A172 (cell line): ENCODE measurements at regions not wholly inside any gene's neighbourhood (a gene's known extent, or its start where the extent isn't known, plus 50 kb on each side); places are given as distances from the start of the nearest gene placed in this dataset.
"Not testable (repeated sequence)": the region's sequence is repeated elsewhere in the genome, so short reads cannot be mapped to it uniquely, and the experiment has no call there.

Experiments
- DNase-seq: peaks from one replicate; pipeline ENCODE4 v3.0.0-alpha.2; 2015; ENCODE audit warnings: low spot score

- DNase-seq = no peak
These were observed 212.7 kb upstream of the P2RY1 start for GRCh38 chr3:152621967-152622810.

DNA sequence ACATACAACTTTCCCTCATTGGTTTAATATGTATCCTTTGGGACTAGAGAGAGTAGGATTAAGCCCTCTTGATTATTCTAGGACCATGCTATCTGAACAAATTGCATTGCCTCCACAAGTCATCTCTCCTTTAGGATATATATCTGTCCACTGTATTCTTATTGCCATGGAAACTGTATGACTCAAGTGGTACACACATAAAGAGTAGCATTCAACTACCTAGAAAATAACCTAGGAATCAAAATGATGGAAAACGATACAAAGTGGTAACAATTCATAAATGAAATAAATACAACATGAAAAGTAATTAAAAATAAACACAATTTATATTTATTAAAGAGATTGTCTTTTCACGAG, 212.1 kb upstream of the P2RY1 start:
- DNase-seq = no peak

- no peak for DNase-seq
These were observed 211.5 kb upstream of the P2RY1 start for GRCh38 chr3:152623286-152623911.

GRCh38 chr3:152626226-152626625, 208.7 kb upstream of the P2RY1 start:
- no peak for DNase-seq

DNA sequence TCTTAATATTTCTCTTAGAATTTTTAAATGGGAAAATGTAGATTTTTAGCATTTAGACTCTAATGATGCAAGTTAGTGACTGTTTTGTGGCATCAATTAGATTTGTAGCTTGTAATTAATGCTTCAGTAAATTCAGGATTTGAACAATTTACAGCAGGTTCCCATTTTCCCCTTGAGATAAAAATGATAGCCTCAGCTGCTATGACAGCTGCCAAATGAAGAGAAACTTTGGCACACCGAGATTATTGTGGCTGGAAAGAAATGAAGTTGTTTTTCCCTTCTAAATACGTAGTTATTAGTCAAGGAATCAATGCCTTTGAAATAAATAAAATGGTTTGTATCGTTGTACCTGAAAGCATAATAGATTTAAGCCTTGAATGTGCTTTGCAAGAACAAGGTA, 206.4 kb upstream of the P2RY1 start:
- no peak for DNase-seq

DNA sequence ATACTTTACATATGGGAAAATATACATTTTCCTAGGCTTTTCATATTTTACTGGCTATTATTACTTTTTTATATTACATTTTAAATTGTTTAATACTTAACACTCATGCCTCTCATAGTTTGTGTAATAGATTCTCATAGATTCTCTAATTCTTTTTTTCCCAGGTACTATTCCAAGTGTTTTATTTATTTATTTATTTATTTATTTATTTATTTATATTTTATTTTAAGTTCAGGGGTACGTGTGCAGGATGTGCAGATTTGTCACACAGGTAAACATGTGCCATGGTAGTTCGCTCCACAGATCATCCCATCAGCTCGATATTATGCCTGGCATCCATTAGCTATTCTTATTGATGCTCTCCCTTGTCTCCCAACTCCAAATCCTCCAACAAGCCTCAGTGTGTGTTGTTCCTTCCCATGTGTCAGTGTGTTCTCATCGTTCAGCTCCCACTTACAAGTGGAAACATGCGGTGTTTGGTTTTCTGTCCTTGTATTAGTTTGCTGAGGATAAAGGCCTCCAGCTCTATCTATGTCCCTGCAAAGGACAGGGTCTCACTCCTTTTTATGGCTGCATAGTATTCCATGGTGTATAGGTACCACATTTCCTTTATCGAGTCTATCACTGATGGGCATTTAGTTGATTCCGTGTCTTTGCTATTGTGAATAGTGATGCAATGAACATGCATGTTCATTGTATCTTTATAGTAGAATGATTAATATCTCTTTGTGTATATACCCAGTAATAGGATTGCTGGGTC, 205.4 kb upstream of the P2RY1 start:
- no peak for DNase-seq

GRCh38 chr3:152635389-152635788, 199.5 kb upstream of the P2RY1 start:
- DNase-seq = no peak

- DNase-seq = no peak
These were observed 198.3 kb upstream of the P2RY1 start for GRCh38 chr3:152636651-152637050.

- DNase-seq = no peak
These were observed 196.7 kb upstream of the P2RY1 start for GRCh38 chr3:152638214-152638613.

DNA sequence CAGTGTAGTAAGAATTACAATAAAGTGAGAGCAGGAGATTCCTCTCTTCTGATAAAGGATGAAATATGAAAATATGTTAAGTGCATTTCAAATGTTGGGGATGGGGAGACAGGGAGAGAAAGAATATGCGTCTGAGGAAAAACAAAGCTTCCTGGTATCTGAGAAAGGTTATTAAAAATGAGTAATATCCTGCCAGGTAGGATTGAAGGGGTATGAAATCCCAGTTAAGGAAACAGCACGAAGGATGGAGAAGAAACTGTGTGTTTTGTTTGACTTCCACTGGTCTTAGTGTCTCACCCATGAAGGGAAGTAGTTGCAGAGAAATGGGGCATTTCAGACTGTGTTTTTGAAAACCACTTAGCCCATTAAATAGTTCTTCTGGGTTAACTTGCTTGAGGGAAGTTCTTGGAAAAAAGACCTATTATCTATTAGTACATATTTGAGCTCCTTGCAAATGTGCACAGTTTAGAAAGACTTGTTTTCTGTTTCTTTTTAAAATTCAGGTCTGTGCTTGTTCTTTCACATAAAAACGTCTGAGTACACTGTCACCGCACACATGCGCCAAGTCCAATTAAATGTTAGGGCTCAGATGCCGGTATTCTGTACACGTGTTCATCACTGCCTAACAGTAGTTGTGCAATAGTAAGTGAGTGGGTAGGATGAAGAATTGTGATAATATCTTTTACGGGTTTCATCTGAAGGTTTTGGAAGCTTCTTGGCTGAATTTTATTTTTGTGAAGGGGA, 196.1 kb upstream of the P2RY1 start:
- DNase-seq = no peak

DNA sequence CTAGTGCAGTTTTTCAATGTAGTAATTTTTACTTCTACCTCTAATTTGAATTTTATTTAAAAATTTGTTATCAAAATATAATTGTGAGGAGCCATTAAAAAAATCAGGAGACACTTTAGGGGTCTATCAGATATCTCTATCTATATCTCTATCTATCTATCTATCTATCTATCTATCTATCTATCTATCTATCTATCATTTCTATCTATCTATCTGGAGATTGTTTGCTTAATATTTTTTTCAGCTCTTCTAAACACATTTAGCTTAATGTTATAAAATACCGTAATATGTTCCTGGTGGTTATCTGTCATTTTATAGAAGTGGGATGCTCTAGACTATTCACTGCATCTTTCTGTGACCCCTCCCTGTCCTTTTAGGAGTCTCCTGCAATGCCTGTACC, 193.7 kb upstream of the P2RY1 start:
- DNase-seq = no peak

DNA sequence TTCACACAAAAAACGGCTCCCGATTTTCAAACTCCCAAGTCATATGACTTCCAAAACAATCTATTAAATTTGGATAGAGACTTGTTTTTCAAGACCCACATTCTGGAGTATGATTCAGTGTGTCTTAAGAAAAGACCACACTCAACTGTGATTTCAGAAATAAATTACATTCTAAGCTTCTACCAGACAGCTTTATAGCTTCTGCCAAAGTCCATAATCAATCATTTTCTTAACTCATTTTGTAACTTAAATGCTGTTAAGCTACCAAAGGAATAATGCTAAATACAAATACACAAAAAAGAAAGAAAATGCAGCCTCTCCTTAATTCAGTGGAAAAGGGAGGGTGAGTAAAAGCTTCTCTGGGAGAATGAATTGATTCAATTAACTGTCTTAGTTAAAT, 192.3 kb upstream of the P2RY1 start:
- DNase-seq = no peak

- no peak for DNase-seq
These were observed 190.5 kb upstream of the P2RY1 start for GRCh38 chr3:152644478-152644877.

- DNase-seq = no peak
These were observed 188.9 kb upstream of the P2RY1 start for GRCh38 chr3:152646004-152646403.

DNA sequence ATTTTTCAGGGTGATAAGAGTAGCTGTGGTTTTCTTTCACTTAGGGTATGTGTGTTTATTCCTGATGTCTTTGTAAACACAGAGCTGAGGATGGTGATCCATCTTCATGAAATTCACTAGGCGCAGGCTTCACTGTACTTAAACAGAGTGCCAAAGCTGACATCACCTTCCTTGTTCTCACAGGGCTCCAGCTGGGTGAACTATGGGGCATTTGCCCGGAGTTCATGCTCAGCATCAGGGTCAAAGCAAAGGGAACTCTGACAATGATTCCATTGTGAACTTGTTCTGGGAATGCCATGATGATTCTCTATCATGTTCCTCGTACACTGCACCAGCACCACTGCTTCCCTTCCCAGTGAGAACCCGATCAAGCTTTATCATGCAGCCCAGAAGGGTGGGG, 184.8 kb upstream of the P2RY1 start:
- no peak for DNase-seq

DNA sequence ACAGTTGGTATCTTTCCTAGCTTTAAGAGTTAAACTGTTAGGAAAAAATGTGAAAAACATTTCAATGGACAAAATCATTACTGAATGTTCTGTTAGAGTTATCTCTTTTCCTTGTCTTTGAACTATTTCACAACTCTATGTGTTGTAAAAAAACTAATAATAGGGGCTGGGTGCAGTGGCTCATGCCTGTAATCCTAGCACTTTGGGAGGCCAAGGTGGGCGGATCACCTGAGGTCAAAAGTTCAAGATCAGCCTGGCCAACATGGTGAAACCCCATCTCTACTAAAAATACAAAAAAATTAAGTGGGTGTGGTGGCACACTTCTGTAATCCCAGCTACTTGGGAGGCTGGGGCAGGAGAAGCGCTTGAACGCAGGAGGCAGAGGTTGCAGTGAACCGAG, 184.0 kb upstream of the P2RY1 start:
- DNase-seq = not testable (repeated sequence)

DNA sequence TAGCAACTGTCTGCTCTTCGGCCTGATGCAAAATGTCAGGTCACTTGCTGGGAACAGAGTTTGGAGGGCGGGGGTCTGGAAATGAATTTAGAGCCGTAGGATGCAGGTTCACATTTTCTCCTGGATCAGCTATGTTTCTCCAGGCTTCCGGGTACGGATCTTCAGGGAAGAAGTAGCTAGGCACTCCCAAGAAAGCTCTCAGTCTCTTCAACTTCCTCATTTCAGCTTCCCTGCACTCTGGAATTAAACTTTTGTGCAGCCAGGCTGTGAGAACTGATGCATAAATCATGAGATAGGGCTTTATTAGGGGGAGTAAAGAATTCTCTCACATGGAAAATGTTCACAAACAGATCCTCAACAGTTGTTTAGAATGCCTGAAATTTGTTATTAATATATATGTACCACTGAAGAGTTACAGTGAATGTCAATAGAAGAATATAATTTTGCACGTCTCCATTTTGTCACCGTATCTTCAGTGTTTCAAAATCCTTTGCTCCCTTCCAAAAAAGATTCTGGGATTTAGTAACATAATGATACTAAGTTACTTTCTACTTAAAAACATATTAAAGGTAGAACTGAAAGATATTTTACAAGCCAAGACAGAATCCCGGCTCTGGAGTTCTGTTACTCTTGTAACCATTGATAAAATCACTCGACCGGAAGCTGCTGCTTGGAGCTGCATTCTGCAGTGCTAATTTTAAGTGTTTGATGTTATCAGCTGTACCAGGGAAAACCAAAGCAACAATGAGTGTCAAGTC, 178.5 kb upstream of the P2RY1 start:
- no peak for DNase-seq

GRCh38 chr3:152656972-152657355, 178.0 kb upstream of the P2RY1 start:
- no peak for DNase-seq

- DNase-seq = no peak
These were observed 175.8 kb upstream of the P2RY1 start for GRCh38 chr3:152658977-152659720.

- no peak for DNase-seq
These were observed 172.8 kb upstream of the P2RY1 start for GRCh38 chr3:152662157-152662556.

DNA sequence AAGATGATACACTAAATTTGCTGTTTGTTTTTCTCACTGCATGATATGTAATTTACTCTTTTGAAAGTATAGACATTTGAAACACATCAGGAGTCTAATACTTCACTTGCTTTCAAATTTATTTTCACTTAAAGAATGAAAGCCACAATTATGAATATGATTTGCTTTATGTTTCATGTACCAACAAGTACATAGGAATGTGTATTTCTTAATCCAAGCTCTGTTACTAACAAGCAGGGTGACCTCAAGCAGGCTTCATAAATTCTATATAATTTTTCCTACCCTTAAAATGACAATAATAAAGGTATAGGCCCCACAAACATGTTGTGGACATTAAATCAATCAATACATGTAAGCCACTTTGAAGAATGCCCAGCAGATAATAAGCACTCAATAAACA, 170.2 kb upstream of the P2RY1 start:
- DNase-seq = no peak
